ENCODE measurements at regions not wholly inside any gene's neighbourhood (a gene's known extent, or its start where the extent isn't known, plus 50 kb on each side); places are given as distances from the start of the nearest gene placed in this dataset.

- DNase-seq = no peak
Measured at GRCh38 chr10:44788147-44789129, 122.7 kb upstream of the TMEM72 start.

GRCh38 chr10:44792119-44792775 is 118.9 kb upstream of the TMEM72 start:
- DNase-seq = no peak

DNA sequence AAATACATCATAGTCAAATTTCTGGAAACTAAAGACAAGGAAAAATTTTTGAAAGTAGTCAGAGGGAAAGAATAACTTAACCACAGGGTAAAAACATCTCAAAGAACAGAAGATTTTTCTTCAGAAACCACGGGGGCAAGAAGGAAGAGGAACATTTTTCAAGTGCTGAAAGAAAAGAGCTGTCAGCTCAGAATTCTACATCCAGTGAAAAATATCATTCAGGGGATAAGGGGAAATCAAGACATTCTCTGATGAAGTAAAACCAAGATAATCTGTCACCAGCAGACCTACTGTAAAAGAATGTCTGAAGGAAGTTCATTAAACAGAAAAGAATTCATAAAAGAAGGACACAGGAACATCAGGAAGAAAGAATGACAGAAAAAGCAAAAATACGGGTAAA is 111.2 kb upstream of the TMEM72 start:
- DNase-seq = no peak

GRCh38 chr10:44801383-44802327 is 109.5 kb upstream of the TMEM72 start:
- DNase-seq = no peak

DNA sequence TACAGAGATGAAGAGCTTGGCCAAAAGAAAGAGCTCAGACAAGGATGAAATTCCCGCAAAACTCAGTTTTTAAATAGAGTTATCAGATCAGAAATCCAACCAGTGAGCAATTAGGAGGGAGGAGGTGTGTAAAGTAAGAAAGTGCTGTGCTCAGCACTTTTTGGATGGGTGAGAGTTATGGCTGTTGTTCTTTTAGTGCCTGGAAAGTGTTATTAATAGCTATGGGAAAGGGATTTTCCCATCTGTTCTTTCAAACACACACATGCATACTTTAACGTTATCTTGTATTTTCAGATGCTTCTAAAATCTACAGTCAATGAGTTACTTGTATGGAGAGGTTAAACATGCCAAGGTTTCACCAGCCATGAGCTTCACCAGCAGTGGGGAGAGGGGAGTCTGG is 107.3 kb upstream of the TMEM72 start:
- DNase-seq = no peak

DNA sequence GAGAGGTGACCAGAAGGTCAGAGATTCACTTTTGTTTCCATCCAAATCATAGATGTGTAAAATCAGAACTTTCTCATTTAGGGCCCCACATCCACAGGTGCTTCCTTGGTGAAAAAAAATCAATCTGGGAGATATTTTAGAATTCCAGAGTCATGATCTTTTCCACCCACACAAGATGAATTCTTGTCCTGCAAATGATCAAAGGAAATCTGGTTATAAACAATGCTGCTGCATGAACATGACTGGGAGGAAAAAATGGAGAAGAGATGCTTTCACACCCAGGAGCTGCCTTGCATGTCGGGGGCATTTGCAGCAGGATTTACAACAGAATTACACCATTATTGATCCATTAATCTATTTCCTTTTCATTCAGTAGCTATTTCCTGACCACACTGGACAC is 106.5 kb upstream of the TMEM72 start:
- DNase-seq = no peak

DNA sequence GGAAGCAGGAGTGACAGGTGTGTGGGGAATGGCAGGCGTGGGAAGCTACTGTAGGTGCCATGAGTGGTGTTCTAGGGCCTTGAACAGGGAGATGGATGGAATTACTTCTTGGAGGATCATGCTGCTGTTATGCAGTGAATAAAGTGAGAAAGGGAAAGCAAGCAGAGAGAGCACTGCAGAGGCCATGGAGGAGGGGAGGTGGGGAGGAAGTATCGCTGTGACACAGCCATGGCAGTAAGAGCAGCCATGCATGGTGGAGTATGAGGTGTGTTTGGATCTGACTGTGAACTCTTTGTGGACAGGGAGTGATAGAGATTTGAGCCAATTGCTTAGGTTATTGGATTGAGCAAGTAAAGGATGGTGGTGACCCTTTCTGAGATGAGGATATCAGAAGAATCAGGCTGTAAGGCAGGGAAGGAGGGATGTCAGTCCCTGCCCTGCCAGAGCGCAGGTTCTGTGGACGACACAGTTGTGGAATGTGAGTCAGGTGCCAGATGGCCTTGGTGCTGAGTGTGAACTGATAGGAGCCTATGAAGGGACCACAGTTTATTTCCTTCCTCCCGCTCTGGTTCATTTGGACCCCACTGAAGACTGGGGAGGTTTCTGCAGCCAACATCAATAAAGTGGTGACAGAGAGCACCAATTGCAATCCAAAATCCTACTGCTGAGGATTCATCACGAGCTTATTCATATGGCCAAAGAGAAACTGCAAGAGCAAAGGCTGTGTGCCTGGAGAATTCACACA is 105.5 kb upstream of the TMEM72 start:
- DNase-seq = no peak

DNA sequence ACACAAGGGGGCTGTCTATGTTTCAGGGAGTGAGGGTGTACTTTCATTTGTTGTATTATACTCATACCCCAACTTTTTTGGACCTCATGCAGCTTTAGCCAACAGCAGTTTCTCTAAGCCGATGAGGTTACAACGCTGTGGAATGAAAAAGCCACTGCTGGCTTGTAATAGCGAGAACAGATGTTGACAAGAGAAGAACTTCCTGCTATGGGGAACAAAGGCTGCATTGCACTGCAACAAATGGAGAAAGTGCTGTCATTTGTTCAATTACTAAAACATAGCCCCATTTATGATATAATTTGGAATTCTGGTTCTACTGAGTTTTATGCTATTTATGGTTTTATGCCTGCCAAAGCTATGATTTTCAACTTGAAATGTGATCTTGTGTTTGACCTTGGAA is 104.2 kb upstream of the TMEM72 start:
- DNase-seq = no peak

GRCh38 chr10:44807451-44807850 is 103.7 kb upstream of the TMEM72 start:
- no peak for DNase-seq

DNA sequence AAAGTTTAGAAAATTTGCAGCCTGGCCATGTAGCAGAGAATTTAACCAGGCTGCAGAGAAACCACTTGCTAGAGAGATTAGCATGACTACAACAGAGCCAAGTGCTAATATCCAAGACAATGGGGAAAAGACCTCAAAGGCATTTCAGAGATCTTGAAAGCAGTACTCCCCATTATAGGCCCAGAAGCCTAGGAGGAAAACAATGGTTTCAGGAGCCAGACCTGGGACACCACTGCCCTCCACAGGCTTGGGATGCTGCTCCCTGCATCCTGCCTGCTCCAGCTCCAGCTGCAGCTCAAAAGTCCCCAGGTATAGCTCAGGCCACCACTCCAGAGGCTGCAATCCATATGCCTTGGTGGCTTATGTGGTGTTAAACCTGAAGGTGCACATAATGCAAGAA is 101.5 kb upstream of the TMEM72 start:
- no peak for DNase-seq

DNA sequence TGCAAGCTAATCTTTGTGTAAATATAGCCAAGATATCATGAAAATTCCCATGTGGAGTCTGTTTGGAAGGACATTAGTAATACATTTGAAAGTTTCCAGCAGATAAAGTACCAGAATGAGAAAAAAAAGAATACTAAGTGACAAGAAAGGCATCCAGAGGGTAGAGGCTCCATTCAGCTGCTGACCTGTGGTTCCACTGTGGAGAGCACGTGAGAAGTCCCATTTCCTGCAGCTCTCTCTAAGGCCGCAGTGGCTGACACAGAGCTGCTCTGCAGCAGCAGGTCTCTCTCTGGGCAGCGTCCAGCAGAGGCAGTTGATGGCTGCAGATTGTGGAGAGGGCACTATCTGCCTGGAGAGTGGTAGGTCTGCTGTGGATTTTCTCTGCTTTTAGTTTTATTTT is 100.1 kb upstream of the TMEM72 start:
- no peak for DNase-seq

GRCh38 chr10:44813201-44813600 is 97.9 kb upstream of the TMEM72 start:
- no peak for DNase-seq

DNA sequence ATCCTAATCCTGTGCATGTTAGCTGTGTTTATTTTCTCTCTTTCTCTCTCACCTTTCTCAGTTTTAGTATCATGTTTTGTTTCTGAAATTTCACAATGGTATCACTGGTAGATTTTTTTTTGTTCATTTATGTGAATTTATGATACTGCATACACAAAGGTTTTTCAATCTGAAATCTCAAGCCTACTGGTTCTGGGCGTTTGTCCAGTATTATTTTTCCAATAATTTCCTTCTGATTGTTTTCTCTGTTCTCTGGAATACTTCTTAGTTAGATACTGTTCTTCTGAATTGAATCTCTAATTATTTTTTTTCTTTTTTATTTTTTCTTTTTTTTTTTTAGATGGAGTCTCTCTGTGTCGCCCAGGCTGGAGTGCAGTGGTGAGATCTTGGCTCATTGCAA is 96.2 kb upstream of the TMEM72 start:
- DNase-seq = no peak

DNA sequence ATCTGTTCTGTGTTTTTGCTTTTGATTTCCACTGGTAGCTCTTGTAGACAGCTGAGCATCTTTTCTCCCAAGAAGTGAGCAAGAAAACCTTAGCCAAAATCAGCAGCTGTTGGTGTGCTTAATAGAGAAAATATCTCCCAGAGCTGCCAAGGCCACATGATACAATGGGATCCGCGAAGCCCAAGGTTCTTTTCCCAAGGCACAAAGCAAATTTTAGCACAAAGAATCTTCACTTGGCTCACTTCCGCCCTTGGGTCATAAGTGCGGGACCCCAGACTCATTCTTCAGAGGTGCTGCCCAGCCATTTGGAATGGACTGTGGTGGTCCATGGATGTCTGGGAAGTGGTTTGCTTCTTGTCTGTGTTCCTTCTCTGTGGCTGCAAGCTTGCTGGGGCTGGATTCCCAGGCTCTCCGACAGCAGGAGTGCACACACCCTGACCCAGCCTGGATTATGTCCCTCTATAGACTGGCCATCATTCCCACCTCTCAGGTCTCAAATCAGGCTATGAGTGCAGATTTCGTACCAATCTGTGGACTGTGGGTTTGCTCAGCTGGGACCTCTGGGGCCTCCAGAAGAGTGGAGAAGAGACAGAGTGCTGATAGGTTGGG is 93.0 kb upstream of the TMEM72 start:
- no peak for DNase-seq

DNA sequence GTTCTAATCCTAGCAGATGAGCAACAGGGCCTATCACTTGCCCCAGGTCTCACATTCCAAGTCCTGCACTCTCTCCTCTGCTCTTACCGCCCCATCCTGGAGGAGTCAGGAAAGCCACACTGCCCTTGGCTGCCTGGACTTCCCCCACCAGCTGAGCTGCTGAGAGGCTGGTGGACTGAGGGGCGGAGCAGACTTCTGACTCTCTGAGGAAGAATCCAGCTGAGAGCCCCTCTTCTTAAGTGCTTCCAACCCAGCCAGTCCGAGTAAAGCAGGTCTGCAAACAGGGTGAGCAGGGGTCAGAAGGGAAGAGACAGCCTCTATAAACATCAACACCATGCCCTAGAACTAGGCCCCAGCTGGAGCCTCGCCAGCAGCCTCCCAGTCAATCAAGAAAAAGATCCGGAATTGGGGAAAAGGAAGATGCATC is 92.4 kb upstream of the TMEM72 start:
- no peak for DNase-seq

DNA sequence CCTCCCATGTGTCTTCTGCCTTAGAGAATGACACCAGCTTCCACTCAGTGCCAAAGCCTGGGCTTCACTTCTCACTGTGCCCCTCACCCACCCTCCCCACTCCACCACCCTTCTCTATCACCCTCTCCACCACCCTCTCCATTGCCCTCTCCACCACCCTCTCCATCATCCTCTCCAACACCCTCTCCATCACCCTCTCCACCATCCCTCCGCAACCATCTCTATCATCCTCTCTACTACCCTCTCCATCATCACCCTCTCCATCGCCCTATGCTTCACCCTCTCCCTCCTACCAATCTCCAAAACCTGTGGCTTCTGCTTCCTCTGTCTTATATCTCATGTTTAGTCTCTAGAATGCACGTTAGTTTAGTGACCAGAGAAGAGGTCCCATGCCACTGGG is 91.0 kb upstream of the TMEM72 start:
- DNase-seq = no peak

DNA sequence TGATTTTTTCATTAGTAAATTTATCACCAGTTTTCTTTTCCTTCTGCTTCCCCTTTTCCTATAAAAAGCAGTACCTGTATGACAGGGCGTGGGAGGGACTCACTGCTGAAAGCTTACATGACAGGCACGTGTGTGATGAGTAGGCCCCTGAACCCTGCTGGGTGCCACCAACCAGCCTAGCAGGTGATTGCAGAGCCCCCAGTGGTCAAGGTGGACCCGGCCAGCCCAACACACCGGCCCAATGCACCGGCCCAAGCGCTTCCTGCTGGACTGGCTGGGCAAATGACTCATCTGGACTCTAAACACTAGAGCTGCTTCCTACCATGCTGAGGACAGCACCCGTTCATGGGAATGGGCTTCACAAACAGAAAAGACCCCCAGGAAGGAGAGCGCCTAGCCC is 89.8 kb upstream of the TMEM72 start:
- DNase-seq = no peak

DNA sequence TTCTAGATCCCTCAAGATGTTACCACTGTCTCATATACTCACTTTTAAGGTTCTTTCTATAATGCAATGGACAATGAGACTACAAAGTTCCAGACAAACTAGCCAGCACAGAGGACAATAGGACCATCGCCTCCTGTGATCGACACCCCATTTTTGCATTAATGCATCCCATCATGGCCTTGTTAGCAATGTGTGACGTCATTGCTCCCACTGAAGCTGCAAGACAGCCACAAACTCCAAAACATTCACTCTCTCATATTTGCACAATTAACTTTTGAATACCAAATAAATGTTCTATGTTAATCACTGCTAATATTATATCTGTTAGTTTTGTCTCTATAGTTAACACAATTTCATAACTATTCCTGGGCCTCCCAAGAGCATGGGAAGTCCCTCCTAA is 88.8 kb upstream of the TMEM72 start:
- DNase-seq = no peak

GRCh38 chr10:44822966-44823365 is 88.2 kb upstream of the TMEM72 start:
- no peak for DNase-seq

DNA sequence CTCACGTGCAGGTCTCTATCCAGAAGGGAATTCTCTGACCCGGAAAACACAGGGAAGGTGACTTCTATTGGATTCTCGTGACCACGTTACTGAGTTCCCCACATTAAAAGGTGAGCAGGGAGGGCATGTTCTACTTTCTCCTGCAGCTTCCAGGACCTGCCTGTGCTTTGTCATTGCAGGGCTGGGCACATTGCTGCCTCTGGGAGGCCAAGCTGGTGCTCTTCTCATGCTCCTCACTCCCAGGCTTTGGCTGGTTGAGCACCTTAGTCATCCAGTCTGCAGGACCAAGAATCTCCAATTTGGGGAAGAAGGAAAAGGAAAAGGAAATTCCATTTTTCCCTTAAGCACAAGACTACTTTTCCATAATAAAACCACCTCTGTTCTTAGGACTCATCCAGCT is 86.5 kb upstream of the TMEM72 start:
- DNase-seq = no peak

- DNase-seq = no peak
Measured at GRCh38 chr10:44827431-44828006, 83.6 kb upstream of the TMEM72 start.

All from NCI-H82 (cell line).